ENCODE measurements at regions not wholly inside any gene's neighbourhood (a gene's known extent, or its start where the extent isn't known, plus 50 kb on each side); places are given as distances from the start of the nearest gene placed in this dataset.

GRCh38 chr14:36402867-36403266, 82.4 kb upstream of the MBIP start:
- TF ChIP-seq CTCF (IDR thresholded peaks at IDR 0.05 in 2 of 3, conservative IDR thresholded peaks at IDR 0.05 in 1 of 3; ENCODE audit: borderline replicate concordance in 1 of 3, insufficient read depth in 1 of 3, low read depth in 2 of 3, low read length in 2 of 3) (no peak), ZNF274 (IDR thresholded peaks at IDR 0.05; ENCODE audit: low read depth, low read length) (no peak), EZH2 (IDR thresholded peaks at IDR 0.05) (no peak), POLR2A (IDR thresholded peaks at IDR 0.05; ENCODE audit: borderline replicate concordance, extremely low read depth, insufficient read depth, insufficient read length) (no peak), POLR2AphosphoS5 (IDR thresholded peaks at IDR 0.05; ENCODE audit: low read depth, low read length) (no peak), MAX (IDR thresholded peaks at IDR 0.05) (no peak), SRF (IDR thresholded peaks at IDR 0.05; ENCODE audit: low read depth) (no peak), EZH2phosphoT487 (IDR thresholded peaks at IDR 0.05; ENCODE audit: borderline replicate concordance) (no peak), YY1 (IDR thresholded peaks at IDR 0.05; ENCODE audit: extremely low read depth, insufficient replicate concordance, low read depth, low read length) (no peak), TCF7L2 (IDR thresholded peaks at IDR 0.05; ENCODE audit: borderline replicate concordance, extremely low read depth, insufficient read depth, insufficient read length) (no peak)

Measured in HCT116 (cell line).